NCI-H2107 treated with DMSO at 0.1 percent for 48 hours (cell line): ENCODE measurements at regions not wholly inside any gene's neighbourhood (a gene's known extent, or its start where the extent isn't known, plus 50 kb on each side); places are given as distances from the start of the nearest gene placed in this dataset.

Source experiments
- DNase-seq: peaks from one replicate; lab custom pipeline; 2025; ENCODE audit not compliant: unreplicated experiment; lab: John Stamatoyannopoulos, UW

- no peak for DNase-seq
These were observed 83.7 kb upstream of the PTCHD4 start for GRCh38 chr6:48194596-48195295.

- DNase-seq = no peak
These were observed 77.2 kb upstream of the PTCHD4 start for GRCh38 chr6:48188158-48188557.

- DNase-seq = no peak
These were observed 75.7 kb upstream of the PTCHD4 start for GRCh38 chr6:48186746-48187145.

GRCh38 chr6:48184648-48185047 lies 73.7 kb upstream of the PTCHD4 start:
- DNase-seq = no peak

- no peak for DNase-seq
These were observed 73.0 kb upstream of the PTCHD4 start for GRCh38 chr6:48183811-48184605.

- no peak for DNase-seq
These were observed 72.2 kb upstream of the PTCHD4 start for GRCh38 chr6:48183178-48183577.

GRCh38 chr6:48178700-48179099 lies 67.7 kb upstream of the PTCHD4 start:
- DNase-seq = no peak

GRCh38 chr6:48177786-48178185 lies 66.8 kb upstream of the PTCHD4 start:
- no peak for DNase-seq

GRCh38 chr6:48176645-48177308 lies 65.8 kb upstream of the PTCHD4 start:
- DNase-seq = no peak

- DNase-seq = no peak
These were observed 58.6 kb upstream of the PTCHD4 start for GRCh38 chr6:48169635-48170034.
